ENCODE measurements at regions not wholly inside any gene's neighbourhood (a gene's known extent, or its start where the extent isn't known, plus 50 kb on each side); places are given as distances from the start of the nearest gene placed in this dataset.

DNA sequence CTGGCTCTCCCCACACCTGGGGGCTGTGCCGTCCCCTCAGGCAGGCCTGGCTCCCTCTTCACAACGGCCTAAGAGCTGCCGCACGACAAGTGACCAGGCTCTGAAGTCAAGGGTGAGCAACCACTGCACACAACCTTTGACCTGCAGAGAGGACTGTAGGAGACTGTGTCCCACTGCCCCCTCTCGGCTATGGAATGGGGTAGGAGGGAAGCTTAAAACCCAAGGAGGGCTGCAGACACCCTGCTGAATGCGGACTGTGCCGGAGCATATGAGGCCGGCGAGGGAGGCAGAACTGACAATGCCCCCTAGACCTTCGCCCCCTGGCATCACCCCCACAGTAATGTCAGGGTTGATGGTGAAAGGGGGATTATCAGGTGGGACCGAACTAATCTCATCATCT lies 311.9 kb downstream of the CTTN start:
- H3K4me1 ChIP-seq (ENCODE audit: control insufficient read depth, insufficient read depth, low read length), result peaks cover 46% of the 10 kb centered on the region
- 81% methylated on average over 2 of the region's 11 CpGs for WGBS (ENCODE audit: insufficient coverage)
- no peaks in the 10 kb centered on the region for H3K9me3 ChIP-seq (ENCODE audit: control insufficient read depth, insufficient read depth, low read length)
- peaks cover 18% of the 10 kb centered on the region for H3K36me3 ChIP-seq (ENCODE audit: control insufficient read depth, insufficient read depth, low read length)
- no peak overlapping the region for H3K27ac ChIP-seq (ENCODE audit: low read depth, low read length)
- no peak for DNase-seq (ENCODE audit: low read depth in 4 of 6, low spot score in 6 of 6)
- H3K4me3 ChIP-seq (ENCODE audit: low read depth, low read length), result no peak overlapping the region
- H3K27me3 ChIP-seq (ENCODE audit: control insufficient read depth, insufficient read depth, low read length), result peaks cover 2% of the 10 kb centered on the region

DNA sequence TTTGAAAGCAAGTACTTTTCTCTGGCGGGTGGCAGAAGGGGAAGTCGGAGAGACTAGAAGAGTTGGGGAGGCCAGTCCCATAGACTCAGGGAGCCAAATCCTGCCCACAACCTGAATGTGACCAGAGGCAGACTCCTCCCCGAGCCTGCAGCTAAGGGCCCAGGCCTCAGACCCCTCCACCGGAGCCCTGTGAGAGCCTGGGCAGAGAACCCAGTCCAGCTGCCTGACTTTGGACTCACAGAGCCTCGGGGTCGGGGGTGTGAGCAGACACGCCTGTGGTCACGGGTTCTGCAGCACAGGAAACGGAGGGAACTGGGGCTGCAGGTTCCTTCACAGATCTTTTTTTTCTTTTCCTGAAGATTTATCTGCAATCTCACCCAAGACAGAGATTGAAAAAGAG lies 312.3 kb downstream of the CTTN start:
- no peak for DNase-seq (ENCODE audit: low read depth in 4 of 6, low spot score in 6 of 6)
- H3K27me3 ChIP-seq (ENCODE audit: control insufficient read depth, insufficient read depth, low read length), result peaks cover 2% of the 10 kb centered on the region
- H3K36me3 ChIP-seq (ENCODE audit: control insufficient read depth, insufficient read depth, low read length), result peaks cover 18% of the 10 kb centered on the region
- peaks cover 49% of the 10 kb centered on the region for H3K4me1 ChIP-seq (ENCODE audit: control insufficient read depth, insufficient read depth, low read length)
- 62% methylated on average over 5 of the region's 9 CpGs for WGBS (ENCODE audit: insufficient coverage)
- H3K9me3 ChIP-seq (ENCODE audit: control insufficient read depth, insufficient read depth, low read length), result no peaks in the 10 kb centered on the region
- no peak overlapping the region for H3K27ac ChIP-seq (ENCODE audit: low read depth, low read length)
- no peak overlapping the region for H3K4me3 ChIP-seq (ENCODE audit: low read depth, low read length)

DNA sequence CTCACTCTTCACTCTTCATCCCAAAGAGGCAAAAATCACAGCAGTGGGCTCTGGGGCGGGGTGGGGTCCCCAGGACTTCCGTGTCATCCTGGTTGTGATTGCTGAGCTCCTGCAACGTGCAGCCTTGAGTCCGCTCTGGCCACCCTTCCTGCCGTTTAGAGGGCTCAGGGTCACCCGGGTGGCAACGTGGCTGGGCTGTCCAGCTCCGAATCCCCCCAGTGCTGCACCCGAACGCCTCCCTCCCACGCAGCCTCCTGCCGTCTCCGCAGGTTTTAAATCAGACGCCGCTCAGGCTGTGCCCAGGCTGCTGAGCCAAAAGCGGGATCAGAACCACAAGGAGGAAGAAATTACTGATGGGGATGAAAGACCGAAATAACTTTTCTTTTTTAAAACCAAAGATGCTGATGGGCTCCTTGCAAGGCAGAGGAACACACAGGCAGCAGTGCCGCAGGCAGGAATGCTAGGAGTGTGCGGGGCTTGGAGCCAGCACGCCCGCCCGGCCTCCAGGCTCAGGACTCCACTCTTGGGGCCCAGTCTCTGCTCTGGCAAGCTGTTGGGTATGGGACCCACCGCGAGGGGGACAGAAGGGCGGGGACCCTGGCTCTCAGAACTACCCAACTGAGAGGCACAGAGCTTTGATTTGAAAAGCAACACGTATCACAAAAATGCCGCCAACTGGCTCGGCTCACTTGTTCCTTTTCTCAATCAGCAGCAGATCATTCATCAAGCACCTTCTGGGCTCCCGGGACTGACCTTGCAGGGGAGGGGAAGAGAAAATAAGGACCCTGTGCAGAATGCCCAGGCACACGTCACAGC lies 313.0 kb downstream of the CTTN start:
- Histone ChIP-seq H3K4me3 (ENCODE audit: low read depth, low read length) (no peak overlapping the region), H3K27me3 (ENCODE audit: control insufficient read depth, insufficient read depth, low read length) (peaks cover 2% of the 10 kb centered on the region), H3K36me3 (ENCODE audit: control insufficient read depth, insufficient read depth, low read length) (peaks cover 18% of the 10 kb centered on the region), H3K27ac (ENCODE audit: low read depth, low read length) (no peak overlapping the region), H3K9me3 (ENCODE audit: control insufficient read depth, insufficient read depth, low read length) (no peaks in the 10 kb centered on the region), H3K4me1 (ENCODE audit: control insufficient read depth, insufficient read depth, low read length) (peaks cover 49% of the 10 kb centered on the region)
- WGBS (ENCODE audit: insufficient coverage), result 63% methylated on average over 27 of the region's 30 CpGs
- DNase-seq (ENCODE audit: low read depth in 4 of 6, low spot score in 6 of 6), result peak in 1 of 6 donors; percentile 71

DNA sequence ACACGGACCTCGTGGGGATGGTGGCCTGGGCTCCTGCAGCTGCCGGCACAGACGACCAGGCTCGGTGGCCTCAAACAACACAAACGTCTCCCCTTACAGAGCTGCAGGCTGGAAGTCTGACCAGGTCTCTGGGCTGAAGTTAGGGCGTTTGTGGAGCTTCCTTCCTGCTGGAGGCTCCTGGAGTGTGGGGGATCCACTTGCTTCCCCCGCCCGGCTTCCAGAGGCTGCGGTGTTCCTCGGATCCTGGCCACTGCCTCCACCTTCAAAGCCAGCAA lies 313.5 kb downstream of the CTTN start:
- 65% methylated on average over 11 of the region's 11 CpGs for WGBS (ENCODE audit: insufficient coverage)
- Histone ChIP-seq H3K9me3 (ENCODE audit: control insufficient read depth, insufficient read depth, low read length) (no peaks in the 10 kb centered on the region), H3K36me3 (ENCODE audit: control insufficient read depth, insufficient read depth, low read length) (peaks cover 18% of the 10 kb centered on the region), H3K4me3 (ENCODE audit: low read depth, low read length) (no peak overlapping the region), H3K27ac (ENCODE audit: low read depth, low read length) (no peak overlapping the region), H3K27me3 (ENCODE audit: control insufficient read depth, insufficient read depth, low read length) (peaks cover 2% of the 10 kb centered on the region), H3K4me1 (ENCODE audit: control insufficient read depth, insufficient read depth, low read length) (peaks cover 54% of the 10 kb centered on the region)
- DNase-seq (ENCODE audit: low read depth in 4 of 6, low spot score in 6 of 6), result no peak

DNA sequence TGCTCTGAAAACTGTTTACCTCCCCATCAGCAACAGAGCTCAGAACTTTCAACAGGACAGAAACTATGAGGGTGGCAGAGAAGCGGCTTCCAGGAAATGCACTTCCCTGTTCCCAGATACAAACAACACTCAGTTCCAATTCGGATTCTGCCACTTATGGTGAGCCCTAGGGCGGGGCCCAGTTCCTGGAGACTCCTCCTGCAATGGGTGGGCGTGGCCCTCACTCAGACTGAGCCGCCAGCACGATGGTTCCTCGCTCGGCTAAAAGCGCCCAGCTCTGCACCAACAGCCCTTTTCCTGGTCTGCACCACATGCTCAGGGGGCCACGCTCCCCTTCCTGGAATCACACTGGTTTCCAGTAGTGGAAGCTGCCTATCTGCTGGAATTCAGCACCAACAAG lies 314.1 kb downstream of the CTTN start:
- Histone ChIP-seq H3K27ac (ENCODE audit: low read depth, low read length) (no peak overlapping the region), H3K36me3 (ENCODE audit: control insufficient read depth, insufficient read depth, low read length) (peaks cover 18% of the 10 kb centered on the region), H3K4me3 (ENCODE audit: low read depth, low read length) (no peak overlapping the region), H3K27me3 (ENCODE audit: control insufficient read depth, insufficient read depth, low read length) (peaks cover 2% of the 10 kb centered on the region), H3K4me1 (ENCODE audit: control insufficient read depth, insufficient read depth, low read length) (peaks cover 59% of the 10 kb centered on the region), H3K9me3 (ENCODE audit: control insufficient read depth, insufficient read depth, low read length) (no peaks in the 10 kb centered on the region)
- WGBS (ENCODE audit: insufficient coverage), result 84% methylated on average over 10 of the region's 10 CpGs
- DNase-seq (ENCODE audit: low read depth in 4 of 6, low spot score in 6 of 6), result no peak

DNA sequence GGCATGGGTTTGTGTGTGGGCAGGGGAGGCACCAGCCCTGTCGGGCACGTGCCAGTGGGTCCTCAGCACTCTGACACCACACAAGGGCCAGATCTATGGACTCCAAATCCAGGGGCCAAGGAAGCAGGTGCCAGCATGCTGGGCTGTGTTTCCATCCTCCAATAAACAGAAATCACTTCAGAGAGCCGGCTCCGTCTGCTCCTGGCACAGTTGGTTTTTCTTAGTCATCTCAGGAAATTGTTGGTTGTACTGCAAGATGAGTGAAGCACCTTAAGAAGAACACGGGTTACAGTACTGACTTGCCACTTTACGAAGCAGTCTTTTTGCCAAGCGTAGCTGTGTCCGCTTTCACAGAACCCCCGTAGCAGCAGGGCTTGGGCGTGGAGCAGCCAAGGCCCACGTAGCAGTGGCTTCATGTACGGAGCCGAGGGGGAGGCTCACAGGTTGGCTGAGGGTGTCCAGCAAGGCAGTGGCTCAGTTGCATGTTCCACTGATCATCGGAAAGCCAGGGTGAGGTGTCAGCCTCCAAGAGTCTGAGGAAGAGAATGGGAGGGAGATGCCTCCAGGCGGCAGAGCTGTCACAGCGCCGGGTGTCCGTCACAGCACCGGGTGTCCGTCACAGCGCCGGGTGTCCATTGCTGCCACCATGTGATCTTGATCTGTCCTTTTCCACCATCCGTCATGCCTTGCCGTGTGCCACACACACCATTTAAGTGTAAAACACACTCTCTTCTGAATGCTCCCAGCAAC lies 314.9 kb downstream of the CTTN start:
- peaks cover 15% of the 10 kb centered on the region for H3K36me3 ChIP-seq (ENCODE audit: control insufficient read depth, insufficient read depth, low read length)
- peaks cover 66% of the 10 kb centered on the region for H3K4me1 ChIP-seq (ENCODE audit: control insufficient read depth, insufficient read depth, low read length)
- 79% methylated on average over 24 of the region's 24 CpGs for WGBS (ENCODE audit: insufficient coverage)
- H3K27me3 ChIP-seq (ENCODE audit: control insufficient read depth, insufficient read depth, low read length), result peaks cover 2% of the 10 kb centered on the region
- H3K4me3 ChIP-seq (ENCODE audit: low read depth, low read length), result no peak overlapping the region
- H3K27ac ChIP-seq (ENCODE audit: low read depth, low read length), result no peak overlapping the region
- DNase-seq (ENCODE audit: low read depth in 4 of 6, low spot score in 6 of 6), result peak in 1 of 6 donors; percentile 52
- no peaks in the 10 kb centered on the region for H3K9me3 ChIP-seq (ENCODE audit: control insufficient read depth, insufficient read depth, low read length)

DNA sequence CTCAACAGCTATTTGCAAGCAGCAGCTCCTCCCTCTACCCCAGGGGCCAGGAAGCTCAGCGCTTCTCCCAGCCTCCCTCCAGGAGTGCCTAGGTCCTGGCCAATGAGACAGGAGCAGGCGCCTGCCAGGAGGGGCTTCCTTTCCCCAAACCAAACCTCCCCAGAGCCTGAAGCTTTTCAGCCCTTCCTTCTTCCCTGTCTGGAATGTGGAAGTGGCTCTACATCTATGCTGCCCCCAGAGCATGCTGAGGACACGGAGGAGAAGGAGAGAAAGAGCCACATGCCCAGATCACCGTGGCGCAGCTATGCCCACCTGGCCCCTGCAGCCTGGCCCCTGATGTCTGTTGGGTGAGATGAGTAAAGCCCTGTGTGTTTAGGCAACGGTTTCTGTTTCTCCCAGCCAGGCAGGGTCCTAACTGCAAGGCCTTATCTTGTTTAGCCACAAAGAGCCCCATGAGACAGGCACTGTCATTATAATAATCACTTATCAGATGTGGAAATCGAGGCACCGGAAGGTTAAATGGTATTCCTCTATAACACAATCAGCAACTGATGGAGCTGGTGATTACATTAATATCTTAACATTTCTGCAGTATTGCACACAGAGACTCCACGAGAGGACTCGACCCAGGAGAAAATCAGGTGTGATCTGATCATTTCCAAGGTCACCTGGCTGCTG lies 315.8 kb downstream of the CTTN start:
- Histone ChIP-seq H3K27ac (ENCODE audit: low read depth, low read length) (no peak overlapping the region), H3K36me3 (ENCODE audit: control insufficient read depth, insufficient read depth, low read length) (peaks cover 15% of the 10 kb centered on the region), H3K4me3 (ENCODE audit: low read depth, low read length) (no peak overlapping the region), H3K4me1 (ENCODE audit: control insufficient read depth, insufficient read depth, low read length) (peaks cover 75% of the 10 kb centered on the region), H3K9me3 (ENCODE audit: control insufficient read depth, insufficient read depth, low read length) (no peaks in the 10 kb centered on the region), H3K27me3 (ENCODE audit: control insufficient read depth, insufficient read depth, low read length) (peaks cover 2% of the 10 kb centered on the region)
- 53% methylated on average over 7 of the region's 10 CpGs for WGBS (ENCODE audit: insufficient coverage)
- DNase-seq (ENCODE audit: low read depth in 4 of 6, low spot score in 6 of 6), result peak in 1 of 6 donors; percentile 34

DNA sequence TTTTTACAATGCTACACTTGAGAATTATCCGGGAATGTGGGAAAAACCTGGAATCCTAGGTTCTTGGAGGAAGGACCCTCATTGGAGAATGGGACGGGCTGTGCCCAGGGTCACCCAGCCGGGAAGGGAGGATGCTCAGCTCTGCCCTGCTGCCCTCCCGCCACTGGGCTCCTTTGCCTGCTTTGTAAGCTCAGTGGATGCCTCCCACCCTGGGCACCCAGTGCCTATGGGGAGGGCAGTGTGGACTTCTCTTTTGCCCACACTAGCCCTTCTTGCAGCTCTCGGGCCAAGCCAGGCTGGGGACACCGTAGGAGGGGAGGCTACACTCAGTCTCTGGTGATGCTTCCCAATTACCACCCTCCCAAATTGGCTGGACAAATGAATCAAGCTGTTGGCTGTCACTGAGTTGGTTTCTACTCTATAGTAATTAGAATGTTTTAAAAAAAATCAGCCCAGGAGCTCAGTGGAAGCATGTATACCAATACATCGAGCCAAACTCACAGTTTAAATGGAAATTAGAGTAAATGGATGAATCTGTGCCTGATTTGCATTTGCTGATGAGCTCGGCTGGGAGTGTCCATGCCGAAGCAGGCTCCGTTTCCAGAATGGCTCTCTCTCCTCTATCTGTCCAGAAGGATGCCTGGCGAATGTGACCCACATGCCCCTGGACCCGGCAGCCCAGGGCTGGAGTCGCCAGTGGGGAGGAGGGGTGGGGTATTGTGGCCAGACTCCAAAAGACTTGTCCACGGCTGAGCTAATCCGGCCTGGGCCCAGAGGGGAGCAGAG lies 317.0 kb downstream of the CTTN start:
- Histone ChIP-seq H3K4me1 (ENCODE audit: control insufficient read depth, insufficient read depth, low read length) (peaks cover 81% of the 10 kb centered on the region), H3K9me3 (ENCODE audit: control insufficient read depth, insufficient read depth, low read length) (no peaks in the 10 kb centered on the region), H3K36me3 (ENCODE audit: control insufficient read depth, insufficient read depth, low read length) (peaks cover 15% of the 10 kb centered on the region), H3K27me3 (ENCODE audit: control insufficient read depth, insufficient read depth, low read length) (peaks cover 2% of the 10 kb centered on the region), H3K4me3 (ENCODE audit: low read depth, low read length) (no peak overlapping the region), H3K27ac (ENCODE audit: low read depth, low read length) (no peak overlapping the region)
- WGBS (ENCODE audit: insufficient coverage), result 56% methylated on average over 9 of the region's 15 CpGs
- DNase-seq (ENCODE audit: low read depth in 4 of 6, low spot score in 6 of 6), result peak in 2 of 6 donors; percentile 70 to 79

DNA sequence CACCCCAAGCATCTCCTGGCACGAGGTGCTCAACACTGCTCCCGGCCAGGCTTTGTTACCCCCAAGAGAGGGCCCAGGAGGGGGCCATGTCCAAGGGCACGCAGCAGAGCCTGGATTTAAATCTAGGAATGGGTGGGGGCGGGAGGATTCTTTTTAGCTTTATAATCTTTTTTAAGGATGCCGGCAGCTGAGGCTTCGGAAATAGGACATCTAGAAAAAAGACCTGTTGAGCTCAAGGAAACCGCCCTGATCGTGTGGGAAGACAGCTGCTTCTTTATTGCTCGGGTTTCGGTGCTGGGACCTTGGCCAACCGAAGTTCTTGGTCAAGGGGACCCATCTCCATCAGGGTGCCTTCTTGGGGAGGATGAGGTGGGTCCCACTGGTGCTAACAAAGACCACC lies 317.9 kb downstream of the CTTN start:
- H3K36me3 ChIP-seq (ENCODE audit: control insufficient read depth, insufficient read depth, low read length), result peaks cover 12% of the 10 kb centered on the region
- DNase-seq (ENCODE audit: low read depth in 4 of 6, low spot score in 6 of 6), result no peak
- WGBS (ENCODE audit: insufficient coverage), result 71% methylated on average over 9 of the region's 11 CpGs
- no peak overlapping the region for H3K4me3 ChIP-seq (ENCODE audit: low read depth, low read length)
- H3K27ac ChIP-seq (ENCODE audit: low read depth, low read length), result no peak overlapping the region
- no peaks in the 10 kb centered on the region for H3K9me3 ChIP-seq (ENCODE audit: control insufficient read depth, insufficient read depth, low read length)
- peaks cover 2% of the 10 kb centered on the region for H3K27me3 ChIP-seq (ENCODE audit: control insufficient read depth, insufficient read depth, low read length)
- peaks cover 73% of the 10 kb centered on the region for H3K4me1 ChIP-seq (ENCODE audit: control insufficient read depth, insufficient read depth, low read length)
